ENCODE measurements at regions not wholly inside any gene's neighbourhood (a gene's known extent, or its start where the extent isn't known, plus 50 kb on each side); places are given as distances from the start of the nearest gene placed in this dataset.
"Not testable (repeated sequence)": the region's sequence is repeated elsewhere in the genome, so short reads cannot be mapped to it uniquely, and the experiment has no call there.

DNA sequence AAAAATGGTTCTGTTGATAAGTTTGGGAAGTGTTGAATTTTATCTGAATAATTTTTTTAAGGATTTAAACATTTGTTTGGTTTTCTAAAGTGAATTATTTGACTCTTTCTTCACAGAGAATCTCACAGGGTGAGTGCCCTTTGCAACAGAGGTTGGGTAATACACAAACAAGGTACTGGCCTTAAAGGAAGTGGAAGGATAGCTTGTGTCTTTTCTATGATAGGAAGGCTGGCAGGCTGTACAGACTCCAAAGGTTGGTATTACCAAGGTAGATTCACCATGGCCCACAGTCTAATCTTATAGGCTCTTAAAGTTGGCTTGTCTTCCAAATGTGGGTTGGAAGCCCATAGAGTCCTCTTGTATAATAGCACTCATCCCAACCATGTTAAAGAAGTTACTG is 311.5 kb downstream of the SV2B start:
- no peak for DNase-seq (ENCODE audit: extremely low spot score)
- CTCF ChIA-PET: no interaction called here
- TF ChIP-seq, protein P1, sequence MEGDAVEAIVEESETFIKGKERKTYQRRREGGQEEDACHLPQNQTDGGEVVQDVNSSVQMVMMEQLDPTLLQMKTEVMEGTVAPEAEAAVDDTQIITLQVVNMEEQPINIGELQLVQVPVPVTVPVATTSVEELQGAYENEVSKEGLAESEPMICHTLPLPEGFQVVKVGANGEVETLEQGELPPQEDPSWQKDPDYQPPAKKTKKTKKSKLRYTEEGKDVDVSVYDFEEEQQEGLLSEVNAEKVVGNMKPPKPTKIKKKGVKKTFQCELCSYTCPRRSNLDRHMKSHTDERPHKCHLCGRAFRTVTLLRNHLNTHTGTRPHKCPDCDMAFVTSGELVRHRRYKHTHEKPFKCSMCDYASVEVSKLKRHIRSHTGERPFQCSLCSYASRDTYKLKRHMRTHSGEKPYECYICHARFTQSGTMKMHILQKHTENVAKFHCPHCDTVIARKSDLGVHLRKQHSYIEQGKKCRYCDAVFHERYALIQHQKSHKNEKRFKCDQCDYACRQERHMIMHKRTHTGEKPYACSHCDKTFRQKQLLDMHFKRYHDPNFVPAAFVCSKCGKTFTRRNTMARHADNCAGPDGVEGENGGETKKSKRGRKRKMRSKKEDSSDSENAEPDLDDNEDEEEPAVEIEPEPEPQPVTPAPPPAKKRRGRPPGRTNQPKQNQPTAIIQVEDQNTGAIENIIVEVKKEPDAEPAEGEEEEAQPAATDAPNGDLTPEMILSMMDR (IDR thresholded peaks at IDR 0.05; ENCODE audit: control extremely low read depth, extremely low read depth, low read depth, missing control alignments): no peak
- POLR2A ChIA-PET: no interaction called here

DNA sequence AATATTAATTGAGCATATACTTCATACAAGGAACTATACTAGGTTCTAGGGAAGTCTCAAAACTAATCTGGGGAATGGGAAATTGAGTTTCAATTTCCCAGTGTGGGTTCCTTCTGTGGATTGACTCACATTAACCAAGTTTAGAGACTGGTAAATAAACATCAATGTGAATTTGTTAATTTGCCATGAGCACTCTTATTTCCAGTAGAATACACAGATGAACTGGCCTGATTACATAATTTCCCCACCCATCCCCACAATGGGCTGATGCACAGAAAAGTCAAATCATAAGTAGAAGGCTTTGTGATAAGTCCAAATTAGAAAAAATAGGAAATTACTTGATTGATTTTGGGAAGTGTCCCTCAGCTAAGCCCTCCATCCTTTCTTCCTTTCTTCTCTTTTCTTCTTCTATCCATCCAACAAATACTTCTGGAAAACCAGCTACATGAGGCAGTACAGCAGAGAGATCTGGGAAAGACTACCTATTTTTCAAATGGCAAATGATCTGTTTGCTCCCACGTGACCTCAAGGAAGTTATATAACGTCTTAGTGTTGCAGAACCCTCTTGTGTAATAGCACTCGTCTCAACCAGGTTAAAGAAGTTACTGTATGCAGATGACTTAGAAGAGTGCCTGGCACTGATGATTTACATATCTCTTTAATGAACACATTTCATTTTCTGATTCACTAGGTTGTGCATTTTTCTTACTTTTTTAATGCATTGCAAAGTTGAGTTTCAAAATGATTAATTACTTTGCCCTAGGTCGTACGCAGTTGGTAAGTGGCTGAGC is 312.3 kb downstream of the SV2B start:
- TF ChIP-seq, protein P1 (IDR thresholded peaks at IDR 0.05; ENCODE audit: control extremely low read depth, extremely low read depth, low read depth, missing control alignments): no peak
- POLR2A ChIA-PET: no interaction called here
- DNase-seq (ENCODE audit: extremely low spot score): no peak
- CTCF ChIA-PET: no interaction called here

DNA sequence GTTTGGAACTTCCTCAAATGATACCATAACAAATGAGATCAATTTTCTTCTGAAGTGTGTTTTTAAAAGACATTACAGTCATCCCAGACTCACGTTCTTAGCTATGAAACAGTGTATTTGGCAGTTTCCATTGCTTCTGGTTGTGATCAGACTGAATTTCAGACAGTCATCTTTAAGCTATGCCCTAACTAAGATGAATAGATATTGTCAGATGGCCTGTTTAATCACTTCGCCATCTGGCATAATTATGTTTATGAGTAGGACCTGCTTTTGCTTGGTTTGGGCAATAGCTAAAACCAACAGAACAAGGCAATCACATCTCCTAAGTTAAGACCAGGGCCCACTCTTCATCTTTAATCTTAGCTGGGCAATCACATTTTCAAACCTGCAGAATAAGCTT is 313.1 kb downstream of the SV2B start:
- DNase-seq (ENCODE audit: extremely low spot score): no peak
- ChIA-PET POLR2A (no interaction called here), CTCF (interaction anchor here (1.0 kb wide), 2 partner anchors 11 to 13 kb away, joined by 3 read pairs; no protein-coding TSS in a partner anchor)
- TF ChIP-seq, protein P1 (IDR thresholded peaks at IDR 0.05; ENCODE audit: control extremely low read depth, extremely low read depth, low read depth, missing control alignments): no peak

DNA sequence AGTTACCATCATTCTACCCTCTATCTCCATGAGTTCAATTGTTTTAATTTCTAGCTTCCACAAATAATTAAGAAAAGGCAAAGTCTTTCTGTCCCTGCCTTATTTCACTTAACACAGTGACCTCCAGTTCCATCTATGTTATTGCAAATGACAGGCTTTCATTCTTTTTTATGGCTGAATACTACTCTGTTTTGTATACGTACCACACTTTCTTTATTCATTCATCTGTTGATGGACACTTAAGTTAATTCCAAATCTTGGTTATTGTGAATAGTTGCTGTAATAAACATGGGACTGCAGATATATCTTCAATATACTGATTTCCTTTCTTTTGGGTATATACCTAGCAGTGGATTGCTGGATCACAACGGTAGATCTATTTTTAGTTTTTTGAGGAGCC is 314.1 kb downstream of the SV2B start:
- CTCF ChIA-PET: no interaction called here
- POLR2A ChIA-PET: no interaction called here
- DNase-seq (ENCODE audit: extremely low spot score): no peak
- TF ChIP-seq, protein P1 (IDR thresholded peaks at IDR 0.05; ENCODE audit: control extremely low read depth, extremely low read depth, low read depth, missing control alignments): no peak

DNA sequence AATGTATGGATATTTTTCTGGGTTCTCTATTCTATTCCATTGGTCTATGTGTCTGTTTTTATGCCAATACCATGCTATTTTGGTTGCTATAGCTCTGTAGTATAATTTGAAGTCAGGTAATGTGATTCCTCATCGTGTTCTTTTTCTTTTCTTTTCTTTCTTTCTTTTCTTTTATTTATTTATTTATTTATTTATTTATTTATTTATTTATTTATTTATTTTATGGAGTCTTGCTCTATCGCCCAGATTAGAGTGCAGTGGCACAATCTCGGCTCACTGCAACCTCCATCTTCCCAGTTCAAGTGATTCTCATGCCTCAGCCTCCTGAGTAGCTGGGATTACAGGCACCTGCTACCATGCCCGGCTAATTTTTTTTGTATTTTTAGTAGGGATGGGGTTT is 315.2 kb downstream of the SV2B start:
- CTCF ChIA-PET, POLR2A ChIA-PET: not testable (repeated sequence)

DNA sequence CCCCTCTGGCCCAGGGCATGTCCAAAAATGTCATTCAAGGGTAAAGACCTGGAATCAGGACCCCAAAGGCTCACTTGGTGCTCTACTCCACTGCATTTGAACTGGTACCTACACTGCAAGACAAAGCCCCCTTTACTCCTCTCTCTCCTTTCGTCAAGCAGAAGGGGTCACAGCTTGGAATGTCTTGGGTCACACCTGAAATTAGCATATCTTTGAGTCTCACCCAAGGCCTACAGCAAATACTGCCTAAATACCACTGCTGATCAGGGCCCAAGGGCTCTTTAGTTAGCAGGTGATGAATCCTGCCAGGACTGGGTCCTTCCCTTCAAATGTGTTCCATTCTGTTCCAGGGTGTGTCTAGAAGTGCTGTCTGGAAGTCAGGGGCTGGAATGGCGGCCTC is 320.6 kb downstream of the SV2B start:
- no peak for DNase-seq (ENCODE audit: extremely low spot score)
- ChIA-PET CTCF (interaction anchor here (1.6 kb wide), 1 partner anchor 13 kb away, joined by 4 read pairs; no protein-coding TSS in a partner anchor), POLR2A (no interaction called here)
- TF ChIP-seq, protein P1 (IDR thresholded peaks at IDR 0.05; ENCODE audit: control extremely low read depth, extremely low read depth, low read depth, missing control alignments): no peak

More for the DNA sequence above, 315.2 kb downstream of the SV2B start:
- not testable (repeated sequence) for DNase-seq (ENCODE audit: extremely low spot score)

DNA sequence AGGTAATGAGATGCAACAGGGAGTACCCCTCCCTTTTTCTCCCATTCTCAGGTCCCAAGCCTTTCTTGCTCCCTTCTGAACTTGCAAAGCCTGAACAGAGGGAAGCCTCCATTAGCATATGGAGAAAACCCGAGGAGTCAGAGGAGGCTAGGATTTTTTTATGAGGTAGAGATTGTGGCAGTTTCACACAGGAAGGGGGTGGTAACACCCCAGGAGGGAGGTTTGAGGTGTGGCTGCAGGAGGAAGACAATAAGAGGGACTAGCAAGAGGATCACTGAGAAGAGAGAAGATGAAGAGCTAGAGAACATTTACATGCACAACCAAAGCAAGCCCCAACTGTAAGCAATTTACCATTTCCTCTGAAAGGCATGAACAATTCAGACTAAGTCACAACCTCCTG is 322.7 kb downstream of the SV2B start:
- TF ChIP-seq, protein P1 (IDR thresholded peaks at IDR 0.05; ENCODE audit: control extremely low read depth, extremely low read depth, low read depth, missing control alignments): no peak
- ChIA-PET POLR2A (no interaction called here), CTCF (no interaction called here)
- no peak for DNase-seq (ENCODE audit: extremely low spot score)

All from GM10248 (cell line).